ENCODE measurements at regions not wholly inside any gene's neighbourhood (a gene's known extent, or its start where the extent isn't known, plus 50 kb on each side); places are given as distances from the start of the nearest gene placed in this dataset.
"Not testable (repeated sequence)": the region's sequence is repeated elsewhere in the genome, so short reads cannot be mapped to it uniquely, and the experiment has no call there.

GRCh38 chr4:189660722-189661360, 279.8 kb upstream of the FRG1 start:
- DNase-seq (ENCODE audit: low read depth): no peak
- TF ChIP-seq CTCF (IDR thresholded peaks at IDR 0.05; ENCODE audit: control insufficient read depth, insufficient read depth, low read depth, low read length, missing control alignments): no peak
- H3K4me3 ChIP-seq (ENCODE audit: control insufficient read depth, low read depth, low read length): no peak overlapping the region

- TF ChIP-seq CTCF (IDR thresholded peaks at IDR 0.05; ENCODE audit: control insufficient read depth, insufficient read depth, low read depth, low read length, missing control alignments): no peak
Observed at GRCh38 chr4:189664693-189665250, 275.9 kb upstream of the FRG1 start.

GRCh38 chr4:189665712-189666305, 274.9 kb upstream of the FRG1 start:
- not testable (repeated sequence) for DNase-seq (ENCODE audit: low read depth)

More at GRCh38 chr4:189664693-189665250, 275.9 kb upstream of the FRG1 start:
- DNase-seq (ENCODE audit: low read depth): no peak
- H3K4me3 ChIP-seq (ENCODE audit: control insufficient read depth, low read depth, low read length): no peak overlapping the region

GRCh38 chr4:189667386-189667785, 273.3 kb upstream of the FRG1 start:
- H3K4me3 ChIP-seq (ENCODE audit: control insufficient read depth, low read depth, low read length); DNase-seq (ENCODE audit: low read depth): not testable (repeated sequence)

More at GRCh38 chr4:189665712-189666305, 274.9 kb upstream of the FRG1 start:
- H3K4me3 ChIP-seq (ENCODE audit: control insufficient read depth, low read depth, low read length): not testable (repeated sequence)

- H3K4me3 ChIP-seq (ENCODE audit: control insufficient read depth, low read depth, low read length); DNase-seq (ENCODE audit: low read depth): not testable (repeated sequence)
Observed at GRCh38 chr4:189697675-189698245, 242.9 kb upstream of the FRG1 start.

- not testable (repeated sequence) for DNase-seq (ENCODE audit: low read depth); H3K4me3 ChIP-seq (ENCODE audit: control insufficient read depth, low read depth, low read length)
Observed at GRCh38 chr4:189703000-189703399, 237.7 kb upstream of the FRG1 start.

GRCh38 chr4:189706821-189707220, 233.9 kb upstream of the FRG1 start:
- H3K4me3 ChIP-seq (ENCODE audit: control insufficient read depth, low read depth, low read length); DNase-seq (ENCODE audit: low read depth): not testable (repeated sequence)

GRCh38 chr4:189707227-189707626, 233.4 kb upstream of the FRG1 start:
- DNase-seq (ENCODE audit: low read depth); H3K4me3 ChIP-seq (ENCODE audit: control insufficient read depth, low read depth, low read length): not testable (repeated sequence)

- H3K4me3 ChIP-seq (ENCODE audit: control insufficient read depth, low read depth, low read length); DNase-seq (ENCODE audit: low read depth): not testable (repeated sequence)
Observed at GRCh38 chr4:189711956-189712355, 228.7 kb upstream of the FRG1 start.

- not testable (repeated sequence) for DNase-seq (ENCODE audit: low read depth); H3K4me3 ChIP-seq (ENCODE audit: control insufficient read depth, low read depth, low read length)
Observed at GRCh38 chr4:189721016-189721993, 219.4 kb upstream of the FRG1 start.

GRCh38 chr4:189722324-189723003, 218.2 kb upstream of the FRG1 start:
- DNase-seq (ENCODE audit: low read depth): not testable (repeated sequence)

GRCh38 chr4:189727982-189728638, 212.6 kb upstream of the FRG1 start:
- not testable (repeated sequence) for H3K4me3 ChIP-seq (ENCODE audit: control insufficient read depth, low read depth, low read length); DNase-seq (ENCODE audit: low read depth)

More at GRCh38 chr4:189722324-189723003, 218.2 kb upstream of the FRG1 start:
- H3K4me3 ChIP-seq (ENCODE audit: control insufficient read depth, low read depth, low read length): not testable (repeated sequence)

- not testable (repeated sequence) for DNase-seq (ENCODE audit: low read depth); H3K4me3 ChIP-seq (ENCODE audit: control insufficient read depth, low read depth, low read length)
Observed at GRCh38 chr4:189731989-189732388, 208.7 kb upstream of the FRG1 start.

GRCh38 chr4:189733507-189733906, 207.2 kb upstream of the FRG1 start:
- H3K4me3 ChIP-seq (ENCODE audit: control insufficient read depth, low read depth, low read length); DNase-seq (ENCODE audit: low read depth): not testable (repeated sequence)

Measured in AG09309 (cell line).